ENCODE measurements at regions not wholly inside any gene's neighbourhood (a gene's known extent, or its start where the extent isn't known, plus 50 kb on each side); places are given as distances from the start of the nearest gene placed in this dataset.

- no peak for TF ChIP-seq EP300 (IDR thresholded peaks at IDR 0.05)
- no peak for TF ChIP-seq EHF (CRISPR knock-in tag; IDR thresholded peaks at IDR 0.05)
- TF ChIP-seq, protein P1, sequence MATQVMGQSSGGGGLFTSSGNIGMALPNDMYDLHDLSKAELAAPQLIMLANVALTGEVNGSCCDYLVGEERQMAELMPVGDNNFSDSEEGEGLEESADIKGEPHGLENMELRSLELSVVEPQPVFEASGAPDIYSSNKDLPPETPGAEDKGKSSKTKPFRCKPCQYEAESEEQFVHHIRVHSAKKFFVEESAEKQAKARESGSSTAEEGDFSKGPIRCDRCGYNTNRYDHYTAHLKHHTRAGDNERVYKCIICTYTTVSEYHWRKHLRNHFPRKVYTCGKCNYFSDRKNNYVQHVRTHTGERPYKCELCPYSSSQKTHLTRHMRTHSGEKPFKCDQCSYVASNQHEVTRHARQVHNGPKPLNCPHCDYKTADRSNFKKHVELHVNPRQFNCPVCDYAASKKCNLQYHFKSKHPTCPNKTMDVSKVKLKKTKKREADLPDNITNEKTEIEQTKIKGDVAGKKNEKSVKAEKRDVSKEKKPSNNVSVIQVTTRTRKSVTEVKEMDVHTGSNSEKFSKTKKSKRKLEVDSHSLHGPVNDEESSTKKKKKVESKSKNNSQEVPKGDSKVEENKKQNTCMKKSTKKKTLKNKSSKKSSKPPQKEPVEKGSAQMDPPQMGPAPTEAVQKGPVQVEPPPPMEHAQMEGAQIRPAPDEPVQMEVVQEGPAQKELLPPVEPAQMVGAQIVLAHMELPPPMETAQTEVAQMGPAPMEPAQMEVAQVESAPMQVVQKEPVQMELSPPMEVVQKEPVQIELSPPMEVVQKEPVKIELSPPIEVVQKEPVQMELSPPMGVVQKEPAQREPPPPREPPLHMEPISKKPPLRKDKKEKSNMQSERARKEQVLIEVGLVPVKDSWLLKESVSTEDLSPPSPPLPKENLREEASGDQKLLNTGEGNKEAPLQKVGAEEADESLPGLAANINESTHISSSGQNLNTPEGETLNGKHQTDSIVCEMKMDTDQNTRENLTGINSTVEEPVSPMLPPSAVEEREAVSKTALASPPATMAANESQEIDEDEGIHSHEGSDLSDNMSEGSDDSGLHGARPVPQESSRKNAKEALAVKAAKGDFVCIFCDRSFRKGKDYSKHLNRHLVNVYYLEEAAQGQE (IDR thresholded peaks at IDR 0.05), result no peak
- no peak for TF ChIP-seq JUNB (IDR thresholded peaks at IDR 0.05)
- no peak for TF ChIP-seq CHD2 (IDR thresholded peaks at IDR 0.05; ENCODE audit: low read length, partially characterized antibody)
- TF ChIP-seq CTCF (IDR thresholded peaks at IDR 0.05), result no peak
- no peak for TF ChIP-seq POLR2A (IDR thresholded peaks at IDR 0.05; ENCODE audit: low read length)
- no peak for TF ChIP-seq USF2 (IDR thresholded peaks at IDR 0.05)
- TF ChIP-seq BCL3 (IDR thresholded peaks at IDR 0.05), result no peak
Observed at GRCh38 chr22:42203609-42204008, 66.8 kb downstream of the TCF20 start.

Data from A549 (cell line).